Stimulated activated CD4-positive, alpha-beta T cell treated with anti-CD3 and anti-CD28 coated beads, Interleukin-12 subunit alpha, Interleukin-12 subunit beta, amount 100 ng/mL, for 48 hours (primary cell): ENCODE measurements at regions not wholly inside any gene's neighbourhood (a gene's known extent, or its start where the extent isn't known, plus 50 kb on each side); places are given as distances from the start of the nearest gene placed in this dataset.

Experiments
- DNase-seq, 3 donors: peaks; one replicate each; pipeline ENCODE4 v3.0.0-alpha.2; 2020; ENCODE audit warnings: low read depth in 2 of 3, low spot score in 1 of 3

- DNase-seq: no peak
Measured at GRCh38 chr5:115377468-115378217, 81.2 kb upstream of the CCDC112 start.

GRCh38 chr5:115375893-115376292, 79.4 kb upstream of the CCDC112 start:
- no peak for DNase-seq

- DNase-seq: no peak
Measured at GRCh38 chr5:115374057-115374775, 77.8 kb upstream of the CCDC112 start.

GRCh38 chr5:115372146-115372545, 75.7 kb upstream of the CCDC112 start:
- DNase-seq: no peak

GRCh38 chr5:115369430-115370144, 73.1 kb upstream of the CCDC112 start:
- no peak for DNase-seq

- no peak for DNase-seq
Measured at GRCh38 chr5:115366223-115366622, 69.8 kb upstream of the CCDC112 start.

- DNase-seq: no peak
Measured at GRCh38 chr5:115363879-115364278, 67.4 kb upstream of the CCDC112 start.

GRCh38 chr5:115360046-115360685, 63.7 kb upstream of the CCDC112 start:
- no peak for DNase-seq

- DNase-seq: no peak
Measured at GRCh38 chr5:115355767-115356381, 59.4 kb upstream of the CCDC112 start.

- no peak for DNase-seq
Measured at GRCh38 chr5:115355095-115355494, 58.6 kb upstream of the CCDC112 start.

- DNase-seq: no peak
Measured at GRCh38 chr5:115354246-115354645, 57.8 kb upstream of the CCDC112 start.

- no peak for DNase-seq
Measured at GRCh38 chr5:115352571-115352970, 56.1 kb upstream of the CCDC112 start.

GRCh38 chr5:115351356-115352195, 55.1 kb upstream of the CCDC112 start:
- no peak for DNase-seq

GRCh38 chr5:115350894-115351293, 54.4 kb upstream of the CCDC112 start:
- DNase-seq: no peak

- no peak for DNase-seq
Measured at GRCh38 chr5:115349001-115349817, 52.8 kb upstream of the CCDC112 start.

GRCh38 chr5:115348175-115348574, 51.7 kb upstream of the CCDC112 start:
- DNase-seq: no peak
